Right cardiac atrium (tissue), 5 donors: ENCODE measurements at regions not wholly inside any gene's neighbourhood (a gene's known extent, or its start where the extent isn't known, plus 50 kb on each side); places are given as distances from the start of the nearest gene placed in this dataset.

Source experiments
- ATAC-seq, 2 donors: fragments of 200-7000 bp; cut with Tn5 transposase; one replicate each; pipeline versions ENCODE4 v1.8.0 to v1.9.1; 2020; ENCODE audit warnings: moderate library complexity in 2 of 2, mild to moderate bottlenecking in 1 of 2
- DNase-seq, 3 donors: peaks; one replicate each; pipeline ENCODE4 v3.0.0-alpha.2; 2020
- H3K27ac ChIP-seq: one replicate; pipeline ENCODE4 v1.5.1; 2013; ENCODE audit warnings: mild to moderate bottlenecking, low read length, control low read depth, moderate library complexity
- H3K27me3 ChIP-seq: one replicate; pipeline ENCODE4 v1.6.1; 2013; ENCODE audit not compliant: control insufficient read depth, insufficient read depth
- H3K4me1 ChIP-seq: one replicate; pipeline ENCODE4 v1.6.1; 2013; ENCODE audit warnings: low read length; ENCODE audit not compliant: control insufficient read depth, insufficient read depth
- H3K4me3 ChIP-seq: one replicate; pipeline ENCODE4 v1.5.1; 2013; ENCODE audit warnings: low read length, control low read depth
- H3K9me3 ChIP-seq: one replicate; pipeline ENCODE4 v1.6.1; 2013; ENCODE audit warnings: low read length; ENCODE audit not compliant: control insufficient read depth
- WGBS: extraction: QIAGEN DNeasy Blood & Tissue Kit; methylation state at CpG from one replicate; pipeline ENCODE4 v1.1.7; 2013; 5-methylcytosine and 5-hydroxymethylcytosine counted together
- intact Hi-C, 4 donors: fragments of 100-400 bp; cut with DNase I; formaldehyde crosslinking; loops; one replicate each; pipeline versions ENCODE4 v1.11.0 to v1.14.0; 2022 to 2023
- donor health status: healthy with polysubstance abuse.
- donor health status: DM: no; HTN: yes; CAD: no.
- donor health status: DM: no; HTN: no; CAD: no.
- donor health status: DM: no; HTN: yes; CAD: no; lungs with severe emphysema.
- donor health status: DM: yes; HTN: yes; CAD: no.

GRCh38 chr7:85947767-85948166 is 695.9 kb upstream of the GRM3 start:
- DNase-seq = no peak
- intact Hi-C loops = no loop called here
- ATAC-seq = no peak
- H3K4me1 ChIP-seq = no peaks in the 10 kb centered on the region
- no peaks in the 10 kb centered on the region for H3K27me3 ChIP-seq
- no peak overlapping the region for H3K4me3 ChIP-seq
- no peaks in the 10 kb centered on the region for H3K9me3 ChIP-seq
- no peak overlapping the region for H3K27ac ChIP-seq

GRCh38 chr7:85940798-85941197 is 702.9 kb upstream of the GRM3 start:
- intact Hi-C loops = no loop called here
- 45% methylated on average over 2 of the region's 2 CpGs for WGBS

GRCh38 chr7:85931919-85932318 is 711.8 kb upstream of the GRM3 start:
- 60% methylated on average over 1 of the region's 1 CpG for WGBS

More at GRCh38 chr7:85940798-85941197, 702.9 kb upstream of the GRM3 start:
- Histone ChIP-seq H3K27me3 (no peaks in the 10 kb centered on the region), H3K9me3 (no peaks in the 10 kb centered on the region), H3K27ac (no peak overlapping the region), H3K4me1 (no peaks in the 10 kb centered on the region), H3K4me3 (no peak overlapping the region)
- no peak for DNase-seq
- no peak for ATAC-seq

GRCh38 chr7:85928500-85928899 is 715.2 kb upstream of the GRM3 start:
- no peak overlapping the region for H3K27ac ChIP-seq
- no peak overlapping the region for H3K4me3 ChIP-seq
- H3K4me1 ChIP-seq = no peaks in the 10 kb centered on the region
- 48% methylated on average over 2 of the region's 2 CpGs for WGBS
- no peaks in the 10 kb centered on the region for H3K9me3 ChIP-seq
- intact Hi-C loops = no loop called here
- H3K27me3 ChIP-seq = no peaks in the 10 kb centered on the region
- ATAC-seq = no peak
- no peak for DNase-seq

More at GRCh38 chr7:85931919-85932318, 711.8 kb upstream of the GRM3 start:
- DNase-seq (no peak), ATAC-seq (no peak)
- no peaks in the 10 kb centered on the region for H3K9me3 ChIP-seq
- no peak overlapping the region for H3K4me3 ChIP-seq
- intact Hi-C loops = no loop called here
- H3K4me1 ChIP-seq = no peaks in the 10 kb centered on the region
- no peaks in the 10 kb centered on the region for H3K27me3 ChIP-seq
- H3K27ac ChIP-seq = no peak overlapping the region

- DNase-seq = no peak
Measured at GRCh38 chr7:85927226-85927625, 716.5 kb upstream of the GRM3 start.

GRCh38 chr7:85924062-85924461 is 719.6 kb upstream of the GRM3 start:
- no peak for ATAC-seq
- WGBS = 85% methylated on average over 2 of the region's 2 CpGs
- intact Hi-C loops = no loop called here

More at GRCh38 chr7:85927226-85927625, 716.5 kb upstream of the GRM3 start:
- 58% methylated on average over 3 of the region's 3 CpGs for WGBS
- ATAC-seq = no peak
- Histone ChIP-seq H3K9me3 (no peaks in the 10 kb centered on the region), H3K27me3 (no peaks in the 10 kb centered on the region), H3K4me3 (no peak overlapping the region), H3K27ac (no peak overlapping the region), H3K4me1 (no peaks in the 10 kb centered on the region)
- intact Hi-C loops = no loop called here

GRCh38 chr7:85916016-85916415 is 727.7 kb upstream of the GRM3 start:
- H3K27me3 ChIP-seq = no peaks in the 10 kb centered on the region
- intact Hi-C loops = no loop called here
- no peaks in the 10 kb centered on the region for H3K9me3 ChIP-seq
- H3K4me3 ChIP-seq = no peak overlapping the region
- DNase-seq (no peak), ATAC-seq (no peak)
- no peak overlapping the region for H3K27ac ChIP-seq
- no peaks in the 10 kb centered on the region for H3K4me1 ChIP-seq

More at GRCh38 chr7:85924062-85924461, 719.6 kb upstream of the GRM3 start:
- no peak overlapping the region for H3K27ac ChIP-seq
- DNase-seq = no peak
- H3K9me3 ChIP-seq = no peaks in the 10 kb centered on the region
- no peak overlapping the region for H3K4me3 ChIP-seq
- H3K4me1 ChIP-seq = no peaks in the 10 kb centered on the region
- no peaks in the 10 kb centered on the region for H3K27me3 ChIP-seq

- no peaks in the 10 kb centered on the region for H3K4me1 ChIP-seq
- no peaks in the 10 kb centered on the region for H3K27me3 ChIP-seq
- ATAC-seq (no peak), DNase-seq (no peak)
- WGBS = 86% methylated on average over 2 of the region's 2 CpGs
- H3K27ac ChIP-seq = no peak overlapping the region
- H3K4me3 ChIP-seq = no peak overlapping the region
- intact Hi-C loops = no loop called here
- H3K9me3 ChIP-seq = no peaks in the 10 kb centered on the region
Measured at GRCh38 chr7:85914437-85914836, 727.6 kb upstream of the SEMA3D start.

GRCh38 chr7:85908051-85908450 is 721.2 kb upstream of the SEMA3D start:
- WGBS = 74% methylated on average over 1 of the region's 1 CpG
- no peak for ATAC-seq
- no peak for DNase-seq
- intact Hi-C loops = no loop called here
- H3K27ac ChIP-seq = no peak overlapping the region
- no peaks in the 10 kb centered on the region for H3K27me3 ChIP-seq
- no peaks in the 10 kb centered on the region for H3K9me3 ChIP-seq
- H3K4me3 ChIP-seq = no peak overlapping the region
- H3K4me1 ChIP-seq = no peaks in the 10 kb centered on the region

- ATAC-seq = no peak
- intact Hi-C loops = loop anchor here in 1 of 4 donors (10.0 kb wide), 1 partner anchor 567 kb away; no protein-coding TSS in a partner anchor
Measured at GRCh38 chr7:85897967-85898366, 711.1 kb upstream of the SEMA3D start.

GRCh38 chr7:85896531-85896930 is 709.7 kb upstream of the SEMA3D start:
- intact Hi-C loops = loop anchor here in 1 of 4 donors (10.0 kb wide), 1 partner anchor 568 kb away; no protein-coding TSS in a partner anchor
- H3K4me3 ChIP-seq = no peak overlapping the region
- no peaks in the 10 kb centered on the region for H3K9me3 ChIP-seq
- H3K27ac ChIP-seq = no peak overlapping the region
- DNase-seq = no peak
- H3K4me1 ChIP-seq = no peaks in the 10 kb centered on the region
- no peak for ATAC-seq
- H3K27me3 ChIP-seq = no peaks in the 10 kb centered on the region

More at GRCh38 chr7:85897967-85898366, 711.1 kb upstream of the SEMA3D start:
- H3K4me3 ChIP-seq = no peak overlapping the region
- no peaks in the 10 kb centered on the region for H3K4me1 ChIP-seq
- DNase-seq = no peak
- H3K27ac ChIP-seq = no peak overlapping the region
- no peaks in the 10 kb centered on the region for H3K9me3 ChIP-seq
- no peaks in the 10 kb centered on the region for H3K27me3 ChIP-seq
- WGBS = 45% methylated on average over 1 of the region's 1 CpG

- DNase-seq = no peak
- no peak for ATAC-seq
- Histone ChIP-seq H3K9me3 (no peaks in the 10 kb centered on the region), H3K27ac (no peak overlapping the region), H3K27me3 (no peaks in the 10 kb centered on the region), H3K4me3 (no peak overlapping the region), H3K4me1 (no peaks in the 10 kb centered on the region)
- intact Hi-C loops = loop anchor here in 1 of 4 donors (10.0 kb wide), 1 partner anchor 569 kb away; no protein-coding TSS in a partner anchor
- 91% methylated on average over 1 of the region's 1 CpG for WGBS
Measured at GRCh38 chr7:85895835-85896234, 709.0 kb upstream of the SEMA3D start.
